D721Med (cell line): ENCODE measurements at regions not wholly inside any gene's neighbourhood (a gene's known extent, or its start where the extent isn't known, plus 50 kb on each side); places are given as distances from the start of the nearest gene placed in this dataset.

Source experiments
- DNase-seq: peaks from one replicate; pipeline ENCODE4 v3.0.0; 2011; ENCODE audit warnings: low spot score; ENCODE audit not compliant: insufficient read length
- FAIRE-seq: peaks from 2 replicates; lab custom pipeline; 2011; peaks lifted over from hg19 to GRCh38; lab: Jason Lieb, UNC
- TF ChIP-seq, protein P1 (sequence below): IDR thresholded peaks from 2 replicates; pipeline ENCODE4 v1.5.1; 2012; ENCODE audit warnings: mild to moderate bottlenecking, control low read depth; ENCODE audit not compliant: insufficient read depth; ENCODE audit errors: missing control alignments

DNA sequence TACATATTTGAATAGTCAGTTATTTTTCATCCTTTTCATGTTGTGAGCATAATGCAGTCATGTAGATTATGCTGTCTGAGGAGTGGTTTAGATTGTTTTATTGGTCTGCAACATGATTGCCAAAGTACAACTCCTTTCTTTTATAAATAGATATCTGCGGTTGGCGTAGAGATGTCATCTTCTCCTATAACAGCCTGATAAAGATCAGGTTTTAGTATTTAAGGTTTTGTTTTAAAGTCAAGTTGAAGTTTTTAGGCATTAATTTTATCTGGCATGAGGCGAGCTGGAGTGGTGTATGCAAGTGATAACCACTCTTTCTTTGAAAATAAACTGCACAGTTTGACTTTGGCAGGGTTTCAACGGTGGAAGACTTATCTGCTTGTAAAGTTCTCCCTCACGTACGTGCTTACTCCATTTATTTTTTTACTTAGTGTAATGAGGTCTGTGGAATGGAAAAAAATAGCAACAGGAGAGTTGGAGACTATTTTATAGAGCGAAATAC lies 126.3 kb downstream of the FBXO8 start:
- FAIRE-seq, result no peak
- TF ChIP-seq, protein P1, sequence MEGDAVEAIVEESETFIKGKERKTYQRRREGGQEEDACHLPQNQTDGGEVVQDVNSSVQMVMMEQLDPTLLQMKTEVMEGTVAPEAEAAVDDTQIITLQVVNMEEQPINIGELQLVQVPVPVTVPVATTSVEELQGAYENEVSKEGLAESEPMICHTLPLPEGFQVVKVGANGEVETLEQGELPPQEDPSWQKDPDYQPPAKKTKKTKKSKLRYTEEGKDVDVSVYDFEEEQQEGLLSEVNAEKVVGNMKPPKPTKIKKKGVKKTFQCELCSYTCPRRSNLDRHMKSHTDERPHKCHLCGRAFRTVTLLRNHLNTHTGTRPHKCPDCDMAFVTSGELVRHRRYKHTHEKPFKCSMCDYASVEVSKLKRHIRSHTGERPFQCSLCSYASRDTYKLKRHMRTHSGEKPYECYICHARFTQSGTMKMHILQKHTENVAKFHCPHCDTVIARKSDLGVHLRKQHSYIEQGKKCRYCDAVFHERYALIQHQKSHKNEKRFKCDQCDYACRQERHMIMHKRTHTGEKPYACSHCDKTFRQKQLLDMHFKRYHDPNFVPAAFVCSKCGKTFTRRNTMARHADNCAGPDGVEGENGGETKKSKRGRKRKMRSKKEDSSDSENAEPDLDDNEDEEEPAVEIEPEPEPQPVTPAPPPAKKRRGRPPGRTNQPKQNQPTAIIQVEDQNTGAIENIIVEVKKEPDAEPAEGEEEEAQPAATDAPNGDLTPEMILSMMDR, result no peak
- no peak for DNase-seq

DNA sequence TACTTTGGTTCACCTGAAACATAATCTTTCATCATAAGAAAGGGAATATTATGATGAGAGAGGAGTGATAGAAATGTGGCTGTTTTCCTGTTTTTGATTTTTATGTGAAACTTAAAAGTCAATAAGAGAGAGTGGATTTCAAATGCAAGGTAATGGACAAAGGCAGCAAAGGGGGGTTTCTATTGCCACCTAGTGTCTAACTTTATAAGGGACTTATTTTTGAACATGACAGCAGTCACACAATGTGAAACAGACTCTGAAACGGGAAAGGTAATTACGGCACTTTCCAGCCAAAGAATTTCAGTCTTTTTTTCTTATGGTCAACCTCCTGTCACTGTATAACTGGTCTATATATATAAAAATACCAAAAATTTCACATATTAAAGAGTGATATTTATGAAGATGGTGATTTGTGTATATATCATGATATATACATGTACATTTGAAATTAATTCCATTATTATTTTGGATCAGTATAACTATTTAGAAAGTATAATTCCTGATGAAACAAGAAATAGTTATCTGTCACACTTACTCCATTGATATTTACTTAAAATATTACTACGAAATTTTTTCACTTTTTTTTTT lies 127.1 kb downstream of the FBXO8 start:
- FAIRE-seq (no peak), DNase-seq (no peak)
- TF ChIP-seq, protein P1, result peak; percentile 62

DNA sequence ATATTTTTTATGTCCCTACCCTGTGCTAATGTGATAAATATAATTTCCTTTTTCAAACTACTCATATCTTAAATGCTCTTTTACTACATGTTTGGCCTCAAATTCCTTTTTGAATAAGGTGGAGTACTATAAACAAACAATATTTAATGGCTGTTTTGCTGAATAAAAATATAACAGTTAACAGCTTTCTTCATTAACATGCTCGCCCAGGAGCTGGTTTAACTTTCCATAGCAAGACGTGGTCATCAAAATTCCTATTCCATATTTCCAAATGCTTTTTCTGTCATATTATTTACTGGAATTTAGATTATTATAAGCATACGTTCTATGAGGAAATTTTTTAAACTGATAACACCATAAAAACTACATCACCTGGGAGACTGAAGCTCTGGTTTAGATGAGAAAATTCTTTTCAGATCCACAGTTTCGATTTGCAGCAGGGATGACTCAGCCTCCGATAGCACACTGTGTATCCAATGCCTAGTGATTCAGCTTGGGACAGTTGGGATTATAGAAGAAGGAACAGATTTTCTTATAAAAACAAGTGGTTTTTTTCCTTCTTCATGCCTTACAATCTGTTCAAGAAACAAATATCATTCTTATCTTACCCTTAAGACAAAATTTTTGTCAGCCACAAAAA lies 129.1 kb downstream of the FBXO8 start:
- TF ChIP-seq, protein P1, result no peak
- no peak for FAIRE-seq
- no peak for DNase-seq

DNA sequence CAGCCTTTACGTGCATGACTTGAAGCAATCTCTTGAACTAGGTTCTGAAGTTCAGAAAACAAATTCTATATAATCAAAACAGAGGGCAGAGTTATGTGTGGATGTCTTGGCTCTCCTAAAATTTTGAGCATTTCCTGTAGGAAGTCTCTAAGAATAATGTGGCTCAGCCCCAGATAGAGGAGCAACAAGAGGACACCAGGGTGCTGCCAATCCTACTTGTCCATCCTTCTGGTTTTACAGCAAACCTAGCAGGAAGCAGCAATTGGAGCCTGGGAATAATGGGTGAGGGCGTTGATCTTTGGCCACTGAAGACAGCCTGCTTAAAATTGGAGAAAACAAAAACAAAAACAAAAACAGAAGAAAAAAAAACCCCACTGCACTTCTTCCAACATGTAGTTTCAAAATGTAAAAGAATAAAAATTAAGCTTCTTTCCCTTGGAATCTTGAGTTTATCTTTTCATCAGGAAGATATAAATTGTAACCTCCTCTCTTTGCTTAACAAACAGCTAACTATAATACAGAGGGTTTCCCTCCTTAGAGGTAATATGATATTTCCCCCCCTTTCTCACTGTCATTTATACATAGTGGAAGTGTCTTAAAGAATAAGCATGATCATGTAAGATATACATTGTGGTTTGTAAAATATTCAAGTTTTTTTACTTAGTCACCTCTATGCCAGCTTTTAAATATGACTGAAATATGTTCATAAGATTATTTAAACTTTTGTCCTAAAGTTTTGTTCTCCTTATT lies 130.6 kb downstream of the FBXO8 start:
- no peak for FAIRE-seq
- TF ChIP-seq, protein P1, result no peak

DNA sequence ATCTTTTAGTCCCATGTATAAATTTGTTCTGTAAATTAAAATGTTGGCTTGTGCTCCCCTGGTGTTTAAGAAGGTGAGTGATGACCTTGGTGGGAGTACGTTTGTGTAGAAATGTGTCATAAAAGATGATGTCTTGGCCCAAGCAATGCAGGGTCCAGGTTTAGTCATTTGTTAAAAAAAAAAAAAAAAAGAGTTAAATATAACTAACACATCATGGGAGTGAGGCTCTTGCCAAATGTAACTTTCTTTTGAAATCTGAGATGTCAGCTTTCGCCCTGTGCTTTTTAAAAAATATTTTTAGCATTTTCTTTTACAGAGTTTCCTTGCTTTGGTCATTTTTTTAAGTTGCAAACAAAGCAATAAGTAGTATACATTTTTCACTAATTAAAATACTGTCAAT lies 135.6 kb downstream of the FBXO8 start:
- DNase-seq, result no peak
- TF ChIP-seq, protein P1, result no peak
- FAIRE-seq, result no peak

More for the DNA sequence above, 130.6 kb downstream of the FBXO8 start:
- DNase-seq, result no peak

DNA sequence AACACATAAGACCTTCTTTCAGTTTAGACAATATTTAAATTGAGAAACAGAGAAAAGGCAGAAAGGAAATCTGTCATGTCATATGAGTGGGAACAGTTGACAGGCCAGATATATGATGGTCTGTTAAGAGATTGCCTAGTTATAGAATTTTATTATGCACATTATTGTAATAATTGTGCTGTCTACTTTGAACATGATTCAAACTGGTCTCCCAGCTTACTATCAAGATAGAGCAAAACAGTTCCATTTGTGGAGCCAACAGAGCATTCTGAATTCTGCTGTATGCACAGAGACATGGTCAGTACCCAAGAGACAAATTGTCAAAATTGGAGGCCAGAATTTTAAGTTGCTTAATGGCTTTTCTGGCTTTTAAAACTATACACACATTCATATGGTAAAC lies 139.4 kb downstream of the FBXO8 start:
- DNase-seq, result no peak
- no peak for FAIRE-seq
- TF ChIP-seq, protein P1, result no peak

DNA sequence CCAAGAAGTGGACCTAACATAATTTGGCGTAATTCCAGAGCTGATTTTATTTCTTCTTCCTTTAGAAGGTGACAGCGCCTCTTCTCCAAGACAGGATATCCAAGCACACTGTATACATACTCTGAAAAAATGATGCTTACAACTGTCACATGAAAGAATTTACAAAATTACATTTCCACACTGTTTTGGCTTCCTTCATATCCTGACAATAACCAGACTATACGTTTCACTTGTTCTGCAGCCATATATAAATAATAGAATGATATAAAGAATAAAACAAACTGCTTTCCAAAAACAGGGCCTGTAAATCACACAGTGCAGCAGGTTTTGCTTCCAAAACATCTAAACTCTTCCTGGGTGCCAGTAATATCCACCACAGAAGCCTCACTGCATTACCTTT lies 141.6 kb downstream of the FBXO8 start:
- FAIRE-seq, result no peak
- TF ChIP-seq, protein P1, result no peak
- DNase-seq, result no peak
